HCT116 (cell line): ENCODE measurements at regions not wholly inside any gene's neighbourhood (a gene's known extent, or its start where the extent isn't known, plus 50 kb on each side); places are given as distances from the start of the nearest gene placed in this dataset.

Experiments used
- CTCF ChIP-seq, 3 experiments: fragments of 200-600 bp in 1 of 3; sonication (generic) in 1 of 3; IDR thresholded peaks in 2 of 3; conservative IDR thresholded peaks in 1 of 3; 2 replicates each; pipeline ENCODE4 v1.5.1; 2012 to 2017; ENCODE audit warnings: low read depth in 2 of 3, low read length in 2 of 3, antibody characterized with exemption in 1 of 3, borderline replicate concordance in 1 of 3, control low read depth in 1 of 3, mild to moderate bottlenecking in 1 of 3, mixed read lengths in 1 of 3, mixed run types in 1 of 3, moderate library complexity in 1 of 3; ENCODE audit not compliant: insufficient read depth in 1 of 3
- EGR1 ChIP-seq: IDR thresholded peaks from 2 replicates; pipeline ENCODE4 v1.6.1; 2012; ENCODE audit warnings: low read depth
- EZH2 ChIP-seq: fragments of 200-600 bp; sonication (generic); IDR thresholded peaks from 2 replicates; pipeline ENCODE4 v1.6.1; 2017; ENCODE audit warnings: antibody characterized with exemption, mixed run types
- POLR2A ChIP-seq: IDR thresholded peaks from 2 replicates; pipeline ENCODE4 v1.7.0; 2011; ENCODE audit warnings: borderline replicate concordance; ENCODE audit not compliant: insufficient read depth, insufficient read length; ENCODE audit errors: extremely low read depth
- POLR2AphosphoS5 ChIP-seq: IDR thresholded peaks from 2 replicates; pipeline ENCODE4 v1.6.1; 2011; ENCODE audit warnings: mild to moderate bottlenecking, low read depth, low read length, moderate library complexity
- TF ChIP-seq, protein P1 (sequence below): IDR thresholded peaks from 2 replicates; pipeline ENCODE4 v1.6.1; 2012

DNA sequence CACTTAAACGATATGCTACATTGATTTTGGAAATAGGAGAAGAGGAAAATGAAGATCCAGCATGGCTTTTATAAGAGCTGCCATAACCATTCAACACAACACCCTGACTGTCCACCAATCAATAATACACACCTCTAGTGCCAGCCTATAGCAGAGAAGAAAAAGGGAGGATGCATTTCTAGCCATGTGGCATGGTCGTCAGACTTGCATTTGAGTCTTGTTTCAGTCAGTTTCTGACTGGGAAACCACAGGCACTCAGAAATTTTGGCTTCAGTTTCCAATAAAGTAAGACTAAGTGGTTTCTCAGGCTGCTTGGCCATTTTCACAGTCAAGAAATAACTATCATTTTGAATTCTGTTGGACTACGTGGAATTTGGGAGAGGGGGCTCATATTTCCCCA is 523.5 kb upstream of the LRRC4C start:
- TF ChIP-seq CTCF (IDR thresholded peaks at IDR 0.05 in 2 of 3, conservative IDR thresholded peaks at IDR 0.05 in 1 of 3; ENCODE audit: borderline replicate concordance in 1 of 3, insufficient read depth in 1 of 3, low read depth in 2 of 3, low read length in 2 of 3) (no peak), POLR2AphosphoS5 (no peak), EGR1 (no peak), POLR2A (no peak), EZH2 (no peak)
- TF ChIP-seq, protein P1, sequence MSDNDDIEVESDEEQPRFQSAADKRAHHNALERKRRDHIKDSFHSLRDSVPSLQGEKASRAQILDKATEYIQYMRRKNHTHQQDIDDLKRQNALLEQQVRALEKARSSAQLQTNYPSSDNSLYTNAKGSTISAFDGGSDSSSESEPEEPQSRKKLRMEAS: no peak
